Activated effector memory CD4-positive, alpha-beta T cell treated with anti-CD3 and anti-CD28 coated beads, Interleukin-2, amount 50 U/mL, for 16 hours (primary cell): ENCODE measurements at regions not wholly inside any gene's neighbourhood (a gene's known extent, or its start where the extent isn't known, plus 50 kb on each side); places are given as distances from the start of the nearest gene placed in this dataset.

ENCODE experiments used
- DNase-seq: peaks from one replicate; pipeline ENCODE4 v3.0.0-alpha.2; 2020

DNA sequence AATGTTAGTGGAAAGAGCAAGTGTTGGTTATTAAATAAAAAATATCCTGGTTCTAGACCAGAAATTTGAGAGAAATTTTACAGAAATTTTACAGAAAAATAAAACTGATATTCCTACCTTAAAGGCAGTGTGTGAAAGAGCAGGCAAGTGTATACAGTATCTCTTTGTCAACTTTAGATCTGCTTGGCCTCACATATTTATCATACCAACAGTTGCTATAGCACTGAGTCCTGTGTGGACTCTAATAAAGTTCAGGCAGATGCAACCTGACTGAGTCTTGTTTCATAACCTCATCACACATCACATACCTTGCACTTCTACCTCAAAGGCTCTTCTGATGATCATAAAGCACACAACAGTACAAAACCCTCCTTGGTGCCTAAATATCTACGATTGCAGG, 552.4 kb upstream of the PCDH15 start:
- DNase-seq, result no peak

DNA sequence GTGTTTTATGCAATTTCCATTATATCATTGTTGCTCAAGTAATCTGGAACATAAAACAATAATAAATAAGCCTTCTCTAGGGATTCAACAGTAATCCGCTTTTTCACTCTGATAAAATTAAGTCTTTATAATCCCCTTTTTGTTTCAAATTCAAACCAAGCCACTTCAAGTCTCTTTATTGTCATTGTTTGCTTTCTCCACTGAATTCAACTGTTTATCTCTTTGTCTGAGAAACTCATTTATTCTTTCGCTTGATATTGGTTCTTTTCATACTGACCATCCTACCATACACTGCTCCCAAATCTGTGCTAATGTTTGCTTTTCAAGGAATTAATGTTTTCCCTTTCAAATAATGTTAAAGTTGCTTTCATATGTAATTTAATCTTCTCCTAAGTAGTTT, 550.4 kb upstream of the PCDH15 start:
- no peak for DNase-seq

DNA sequence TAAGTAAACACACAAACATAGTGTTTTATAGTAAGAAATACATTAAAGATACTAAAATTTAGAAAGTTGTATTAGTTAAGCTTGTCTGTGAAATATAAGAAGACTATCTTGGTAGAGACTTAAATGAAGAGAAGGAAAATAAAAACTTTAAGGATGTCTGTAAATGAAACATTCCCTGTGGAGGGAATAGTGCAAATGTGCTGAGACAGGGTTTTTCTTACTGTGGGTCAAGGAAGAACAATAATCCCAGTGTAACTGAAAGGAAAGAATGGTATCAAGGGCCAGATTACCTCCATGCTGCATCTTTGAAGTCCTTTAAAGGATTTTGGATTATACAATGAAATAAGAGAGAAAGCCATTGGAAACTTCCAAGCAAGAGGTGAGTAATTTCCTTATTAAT, 547.5 kb upstream of the PCDH15 start:
- DNase-seq, result no peak

DNA sequence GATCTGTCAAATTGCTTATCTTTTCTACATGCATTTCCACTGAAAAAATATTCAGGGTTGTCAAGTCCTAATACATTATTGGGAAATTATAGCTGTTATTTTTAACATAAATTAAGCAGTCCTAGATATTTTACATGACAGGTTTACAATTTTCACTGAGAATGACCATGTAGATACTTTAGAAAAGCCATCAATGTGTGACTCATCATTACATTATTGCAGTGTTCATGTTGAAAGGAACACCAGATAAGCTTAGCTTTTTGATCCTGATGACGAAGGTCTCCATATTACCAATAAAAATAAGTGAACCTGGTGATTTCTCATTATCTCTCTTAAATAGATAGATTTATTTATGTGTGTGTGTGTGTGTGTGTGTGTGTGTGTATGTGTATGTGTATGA, 529.5 kb upstream of the PCDH15 start:
- no peak for DNase-seq

DNA sequence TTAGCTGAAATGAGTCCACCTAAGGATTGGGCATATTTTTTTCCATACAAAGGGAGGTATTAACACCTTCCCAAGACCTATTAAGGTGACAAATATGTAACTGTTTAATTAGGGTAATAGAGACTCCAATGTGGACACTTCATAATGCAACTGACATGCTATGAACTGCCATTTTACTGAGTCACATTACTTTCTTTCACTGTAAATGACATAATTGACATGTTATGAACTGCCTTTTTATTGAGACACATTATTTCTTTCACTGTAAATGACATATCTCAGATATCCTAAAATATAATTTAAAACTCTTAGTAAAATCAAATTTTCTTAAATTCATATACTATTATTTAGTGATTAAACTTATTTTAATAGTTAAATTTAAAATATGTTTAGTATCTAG, 528.8 kb upstream of the PCDH15 start:
- DNase-seq, result no peak

DNA sequence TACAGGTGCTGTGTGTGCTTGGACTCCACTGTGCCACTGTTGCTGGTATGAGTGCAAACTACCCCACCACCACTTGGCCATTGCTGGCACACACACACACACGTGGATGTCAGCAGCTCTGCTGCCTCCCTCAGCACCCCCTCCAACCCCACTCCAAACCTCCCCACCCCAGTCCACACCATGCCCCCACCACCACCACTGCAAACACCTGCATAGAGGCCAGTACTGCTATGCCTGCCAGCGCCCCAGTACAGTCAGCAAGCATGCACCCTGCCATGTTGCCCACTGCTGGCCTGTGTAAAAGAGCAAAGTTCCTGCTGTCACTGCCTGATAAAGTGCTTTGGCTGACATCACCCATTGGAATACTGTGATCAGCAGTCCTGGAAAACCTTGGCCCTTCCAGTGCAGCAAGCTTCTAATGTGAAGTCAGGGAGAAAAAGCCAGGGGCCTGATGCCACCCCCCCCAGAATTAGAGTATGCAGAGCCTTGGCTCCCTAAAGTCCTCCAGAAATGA, 519.2 kb upstream of the PCDH15 start:
- DNase-seq, result no peak

DNA sequence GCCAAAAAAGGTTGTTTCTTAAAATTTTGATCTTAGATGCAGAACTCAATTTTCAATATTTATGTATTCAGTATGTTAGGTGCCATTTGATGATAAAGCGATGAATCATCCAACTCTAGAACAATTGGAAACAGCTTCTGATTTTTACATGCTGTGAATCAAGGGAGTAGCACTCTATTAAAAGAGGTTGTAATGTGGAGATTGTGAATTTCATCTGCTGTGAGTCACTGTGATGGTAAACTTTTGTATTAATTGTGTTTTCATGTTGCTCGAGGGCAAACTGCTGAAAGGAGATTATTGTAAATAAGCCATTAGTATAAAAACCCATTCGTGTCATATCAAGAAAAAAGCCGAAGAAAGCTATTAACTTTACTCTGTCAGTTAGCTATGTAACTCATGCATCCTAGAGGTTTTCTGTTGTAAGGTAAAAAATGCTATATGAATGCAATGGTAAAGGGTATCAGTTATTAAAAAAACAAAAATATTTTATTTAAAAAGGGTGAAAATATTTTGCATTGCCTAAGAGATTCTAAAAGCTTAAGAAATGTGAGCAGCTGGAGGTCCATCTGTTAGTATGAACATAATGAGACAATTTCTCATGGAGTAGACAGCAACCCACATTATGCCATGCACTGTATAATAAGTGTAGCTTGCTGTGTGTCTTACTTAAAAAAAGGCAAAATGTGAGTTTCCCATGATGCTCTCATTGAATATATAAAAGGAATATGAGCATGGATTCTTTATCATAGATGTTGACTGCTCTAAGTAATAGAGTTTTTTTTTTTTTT, 511.0 kb upstream of the PCDH15 start:
- no peak for DNase-seq

DNA sequence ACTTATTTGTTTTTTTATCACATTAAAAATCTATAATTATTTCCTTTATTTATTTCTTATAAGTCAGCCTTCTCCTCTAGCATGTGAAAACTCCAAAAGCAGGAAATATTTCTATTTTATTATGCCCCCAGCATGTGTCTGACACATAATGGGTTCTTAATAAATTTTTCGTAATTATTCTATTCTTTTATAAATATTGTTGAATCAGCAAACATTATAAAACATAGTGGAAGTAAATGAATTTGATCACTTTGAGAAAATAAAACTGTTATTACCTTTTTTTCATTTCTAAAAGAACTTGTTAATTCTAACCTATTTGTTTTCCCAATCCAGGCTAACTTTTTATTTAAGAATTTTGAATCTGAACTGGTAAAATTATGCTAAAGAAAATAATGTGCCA, 509.1 kb upstream of the PCDH15 start:
- no peak for DNase-seq

DNA sequence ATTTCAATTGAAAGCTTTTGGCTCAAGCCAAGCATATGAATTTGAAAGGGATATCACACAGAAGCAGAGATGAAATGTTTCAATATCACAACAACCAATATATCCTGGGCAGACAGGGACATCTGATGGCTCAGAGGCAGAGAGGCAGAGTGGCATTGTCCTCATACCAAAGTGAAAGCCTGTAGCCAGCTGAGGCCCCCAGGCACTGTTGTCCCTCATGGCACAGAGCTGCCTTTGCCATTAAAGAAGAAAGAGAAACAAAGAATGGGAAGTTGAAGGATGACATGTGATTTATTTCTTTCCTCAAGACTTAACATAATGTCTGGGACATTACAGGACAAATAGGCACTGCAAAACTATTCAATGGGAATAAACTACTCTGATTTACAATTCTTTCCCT, 504.3 kb upstream of the PCDH15 start:
- DNase-seq, result no peak

DNA sequence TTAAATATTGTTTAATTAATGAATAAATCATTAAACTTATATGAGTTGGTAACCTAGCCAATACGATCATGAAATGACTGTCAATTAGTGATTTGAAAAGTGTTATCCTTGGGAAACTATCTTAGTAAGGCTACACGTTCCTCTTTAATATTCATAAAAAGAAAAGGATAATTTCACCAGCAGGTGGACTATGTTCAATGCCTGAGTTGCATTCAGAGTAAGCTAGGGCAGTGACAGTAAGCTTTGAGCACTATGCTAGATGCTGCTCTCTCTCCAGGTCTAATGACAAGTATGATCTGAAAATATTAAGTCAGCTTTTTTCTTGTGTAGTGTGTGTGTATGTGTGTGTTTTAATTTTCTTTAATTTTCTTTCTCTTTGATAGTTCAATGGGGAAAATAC, 486.3 kb upstream of the PCDH15 start:
- no peak for DNase-seq

DNA sequence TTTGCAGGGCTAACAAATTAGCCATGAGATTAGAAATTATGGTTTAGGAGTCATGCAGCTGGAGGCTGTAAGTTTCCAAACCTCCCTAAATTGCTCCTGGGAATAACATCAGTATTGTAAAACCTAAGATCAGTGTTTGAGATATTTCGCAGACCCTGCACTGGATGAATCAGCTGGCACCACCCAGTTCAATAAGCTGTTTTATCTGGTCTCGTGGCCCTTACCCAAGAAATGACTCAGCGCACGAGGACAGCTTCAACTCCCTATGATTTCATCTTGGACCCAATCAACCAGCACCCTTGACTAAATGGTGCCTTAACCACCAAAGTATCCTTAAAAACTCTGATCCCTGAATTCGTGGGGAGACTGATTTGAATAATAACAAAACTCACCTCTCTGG, 482.0 kb upstream of the PCDH15 start:
- DNase-seq, result no peak

DNA sequence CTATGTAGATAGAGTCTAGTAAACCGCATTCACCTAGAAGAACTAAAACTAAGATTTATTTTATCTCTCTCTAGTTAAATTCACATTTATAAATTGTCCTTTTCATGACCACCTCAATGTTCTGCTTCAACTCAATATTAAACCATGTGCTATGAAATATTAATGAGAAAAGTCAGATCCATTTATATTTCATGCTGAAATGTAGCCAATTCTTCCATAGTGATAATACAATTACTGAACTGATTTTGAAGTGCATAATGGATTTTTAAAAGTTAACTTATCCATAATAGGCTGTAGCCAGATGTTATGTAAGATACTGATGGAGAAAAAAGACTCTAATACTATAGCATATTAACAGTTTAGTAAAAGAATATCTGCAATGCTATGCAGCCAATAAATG, 479.7 kb upstream of the PCDH15 start:
- DNase-seq, result no peak

DNA sequence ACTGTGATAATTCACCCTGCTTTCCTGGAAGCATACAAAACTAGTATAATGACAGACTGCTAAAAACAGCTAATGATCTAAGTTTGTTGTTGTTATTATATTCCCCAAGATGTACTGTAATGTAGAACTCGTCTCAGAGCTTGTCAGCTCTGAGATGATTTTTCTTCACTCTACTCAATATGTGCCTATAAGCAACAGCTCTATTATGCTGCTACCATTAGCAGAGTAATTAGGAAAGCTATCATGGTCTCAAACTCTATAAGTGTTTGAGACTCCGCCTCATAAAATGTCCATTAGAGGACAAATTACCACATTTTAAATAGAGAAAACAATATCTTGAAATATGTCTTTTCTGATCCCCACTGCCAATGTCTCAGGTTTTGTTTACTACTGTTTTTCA, 476.5 kb upstream of the PCDH15 start:
- DNase-seq, result no peak

DNA sequence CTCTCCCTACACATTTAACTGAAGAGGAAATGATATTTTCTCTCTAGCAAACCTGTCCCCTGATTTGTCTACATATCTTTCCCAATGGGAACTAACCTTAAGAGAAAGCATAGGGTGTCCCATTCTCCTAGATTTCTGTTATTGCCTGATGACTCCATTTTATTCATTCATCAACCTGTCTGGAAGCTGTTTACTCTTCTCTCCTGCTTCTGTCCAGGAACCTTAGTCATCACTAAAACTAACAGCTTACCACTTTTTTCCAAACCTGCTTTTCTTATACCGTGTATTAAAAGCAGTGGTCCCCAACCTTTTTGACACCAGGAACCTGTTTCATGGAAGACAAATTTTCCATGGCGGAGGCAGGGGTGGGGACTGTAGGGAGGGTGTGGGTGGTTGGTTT, 473.3 kb upstream of the PCDH15 start:
- DNase-seq, result no peak

DNA sequence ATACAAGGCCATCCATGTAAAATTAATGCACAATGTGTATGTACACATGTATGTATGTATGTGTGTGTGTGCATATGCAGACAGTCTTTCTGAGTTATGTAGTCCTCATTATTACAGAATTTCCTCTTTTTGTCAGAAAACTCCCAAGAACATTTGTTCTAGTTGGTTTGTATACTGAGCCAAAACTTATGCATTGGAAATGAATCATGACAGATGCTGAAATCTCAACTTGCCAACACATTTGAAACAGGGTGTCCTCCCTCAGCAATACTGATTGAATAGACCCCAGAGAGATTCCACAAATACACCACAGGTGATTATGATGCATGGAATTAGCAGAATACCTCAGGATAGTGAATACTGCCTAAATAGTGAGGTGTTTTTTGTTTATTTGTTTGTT, 472.9 kb upstream of the PCDH15 start:
- DNase-seq, result no peak

DNA sequence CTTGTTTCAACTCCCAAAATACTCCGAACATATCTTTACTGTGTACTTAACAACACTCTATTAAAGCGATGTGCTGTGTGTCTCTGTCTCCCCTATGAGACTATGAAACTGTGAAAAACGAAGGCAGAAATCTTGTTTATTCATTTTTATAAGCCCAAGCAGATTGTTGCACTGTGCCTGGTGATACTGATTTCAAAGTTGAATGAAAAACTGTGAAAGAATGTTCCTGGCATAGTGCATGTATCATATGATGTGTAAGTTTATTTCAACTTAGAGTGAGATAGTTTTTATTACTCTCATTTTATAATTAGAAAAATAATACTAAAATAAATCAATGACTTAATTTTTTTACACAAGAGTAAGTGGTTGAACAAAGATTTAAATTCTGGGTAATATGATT, 471.9 kb upstream of the PCDH15 start:
- DNase-seq, result no peak

DNA sequence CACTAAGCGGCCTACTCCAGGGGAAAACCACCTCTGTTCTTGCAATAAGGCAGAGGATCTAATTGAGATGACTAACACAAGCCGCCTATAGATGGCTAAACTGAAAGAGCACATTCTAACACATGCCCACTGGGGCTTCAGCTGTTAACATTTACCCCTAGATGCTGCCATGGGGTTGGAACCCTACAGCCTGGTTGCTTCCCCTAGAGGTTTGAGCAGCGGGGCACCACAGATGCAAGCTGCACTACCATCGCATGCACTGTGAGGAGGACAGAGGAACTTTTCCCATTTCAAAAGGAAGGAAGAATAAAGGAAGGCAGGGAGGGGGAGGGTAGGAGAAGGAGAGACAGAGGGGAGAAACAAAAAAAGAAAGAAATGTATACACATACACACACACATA, 465.8 kb upstream of the PCDH15 start:
- no peak for DNase-seq

DNA sequence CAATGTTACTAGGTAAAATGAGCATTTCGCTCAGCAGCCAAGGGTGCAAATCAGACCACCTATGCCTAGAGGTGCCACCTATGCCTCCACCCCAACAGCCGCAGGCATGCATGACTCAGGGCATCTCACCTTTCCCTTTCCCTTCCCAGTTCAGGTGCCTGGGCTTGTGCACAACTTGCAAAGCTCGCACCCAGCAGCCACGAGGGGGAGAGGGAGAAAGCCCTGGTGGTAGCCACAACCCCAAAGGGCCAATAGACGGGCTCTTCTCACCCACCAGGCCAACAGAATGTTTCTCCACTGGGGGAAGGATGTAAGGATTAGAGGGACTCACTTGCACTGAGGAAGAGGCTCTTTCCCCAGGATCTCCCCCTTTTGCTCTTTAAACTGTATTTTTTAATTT, 462.3 kb upstream of the PCDH15 start:
- DNase-seq, result no peak

DNA sequence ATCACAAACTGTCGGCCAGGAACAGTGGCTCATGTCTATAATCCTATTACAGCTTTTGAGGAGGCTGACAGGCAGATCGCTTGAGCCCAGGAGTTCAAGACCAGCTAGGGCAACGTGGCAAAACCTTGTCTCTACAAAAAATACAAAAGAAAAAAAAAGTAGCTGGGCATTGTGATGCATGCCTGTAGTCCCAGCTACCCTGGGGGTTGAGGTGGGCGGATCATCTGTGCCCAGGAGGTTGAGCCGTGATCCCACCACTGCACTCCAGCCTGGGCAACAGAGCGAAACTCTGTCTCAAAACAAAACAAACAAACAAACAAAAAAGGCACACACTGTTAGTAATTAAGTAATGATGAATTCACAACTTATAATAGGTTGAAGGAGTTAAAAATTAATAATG, 441.5 kb upstream of the PCDH15 start:
- no peak for DNase-seq

DNA sequence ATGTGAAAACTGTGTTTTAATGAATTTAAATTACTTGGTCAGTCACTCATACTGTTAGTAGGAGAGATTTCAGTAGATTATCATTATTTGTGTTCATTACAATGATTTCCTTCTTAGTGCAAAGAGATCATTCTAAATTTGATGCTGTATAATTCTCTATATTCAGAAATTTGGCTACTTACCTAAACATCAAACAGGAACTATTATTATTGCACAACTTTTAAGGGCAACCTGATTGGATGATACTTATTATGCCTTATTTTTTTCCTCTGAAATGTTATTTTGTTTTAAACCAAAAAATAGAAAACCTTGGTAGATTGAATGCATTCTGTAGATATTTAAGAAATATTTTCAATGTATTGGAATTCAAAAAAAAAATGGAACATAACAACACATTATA, 436.4 kb upstream of the PCDH15 start:
- DNase-seq, result no peak

DNA sequence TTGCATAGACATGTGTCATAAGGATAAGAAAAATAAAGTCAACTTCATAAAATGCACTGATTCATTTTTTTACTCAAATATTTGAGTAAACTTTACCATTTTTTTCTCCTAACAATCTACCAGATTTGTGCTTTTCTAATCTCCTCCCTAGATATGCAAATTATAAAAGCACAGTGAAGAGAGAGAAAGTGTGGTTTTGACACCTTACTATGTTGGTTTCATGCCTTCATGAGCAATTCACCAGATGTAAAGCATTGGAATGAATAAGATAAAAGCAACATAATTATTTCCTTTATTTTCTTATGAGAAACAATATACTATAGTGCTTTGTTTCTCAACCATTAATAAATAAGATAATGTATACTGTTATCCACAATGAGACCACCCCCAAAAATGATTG, 432.5 kb upstream of the PCDH15 start:
- DNase-seq, result no peak

DNA sequence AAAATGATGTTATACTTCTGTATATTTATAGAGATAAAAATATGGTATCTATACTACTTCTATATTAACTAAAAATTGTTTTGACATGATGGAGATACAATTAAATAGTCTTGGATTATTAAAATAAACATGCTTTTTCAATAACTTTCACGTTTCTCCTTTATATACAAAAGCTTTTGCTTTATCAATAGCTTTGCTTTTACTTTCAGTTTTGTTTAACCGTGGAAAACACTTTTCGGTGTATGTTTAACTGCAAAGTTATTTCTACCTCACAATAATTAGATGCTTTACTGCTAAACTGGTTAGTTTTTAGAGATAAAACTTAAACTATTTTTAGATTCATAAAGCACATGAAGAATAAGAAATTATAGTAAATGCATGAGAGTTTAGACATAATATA, 432.1 kb upstream of the PCDH15 start:
- no peak for DNase-seq

DNA sequence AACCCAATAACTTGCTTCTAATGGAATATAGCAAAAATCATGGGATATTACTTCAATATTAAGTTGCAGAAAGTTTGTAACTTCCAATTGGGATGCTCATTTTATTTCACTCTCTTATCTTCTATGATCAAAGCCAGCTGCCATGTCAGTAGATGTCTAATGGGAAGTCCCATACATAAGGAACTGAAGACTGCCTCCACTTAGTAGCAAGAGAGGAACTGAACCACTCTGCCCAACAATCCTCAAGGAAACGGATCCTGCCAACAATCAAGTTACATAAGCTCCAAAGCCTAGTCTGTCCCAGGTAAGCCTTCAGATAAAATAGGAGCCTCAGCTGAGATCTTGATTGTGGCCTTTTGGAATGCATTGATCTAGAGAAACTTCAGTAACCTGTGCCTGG, 431.5 kb upstream of the PCDH15 start:
- DNase-seq, result no peak

DNA sequence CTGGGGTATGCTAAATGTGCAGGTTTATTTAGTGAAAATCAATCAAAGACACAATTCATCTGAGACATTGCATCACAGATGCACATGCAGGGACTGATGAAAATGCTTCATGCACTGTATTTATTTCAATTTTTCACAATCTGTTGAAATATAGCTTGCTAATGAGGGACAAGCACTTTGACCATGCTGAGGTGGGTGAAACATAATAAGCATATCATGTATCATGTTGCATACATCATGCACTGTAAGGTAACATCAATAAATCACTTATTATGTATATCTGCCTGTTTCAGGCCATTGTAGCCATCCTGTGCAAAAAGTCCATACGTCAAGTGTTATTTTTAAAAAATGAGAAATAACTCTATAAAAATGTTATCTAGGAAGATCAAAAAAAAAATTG, 426.9 kb upstream of the PCDH15 start:
- DNase-seq, result no peak

DNA sequence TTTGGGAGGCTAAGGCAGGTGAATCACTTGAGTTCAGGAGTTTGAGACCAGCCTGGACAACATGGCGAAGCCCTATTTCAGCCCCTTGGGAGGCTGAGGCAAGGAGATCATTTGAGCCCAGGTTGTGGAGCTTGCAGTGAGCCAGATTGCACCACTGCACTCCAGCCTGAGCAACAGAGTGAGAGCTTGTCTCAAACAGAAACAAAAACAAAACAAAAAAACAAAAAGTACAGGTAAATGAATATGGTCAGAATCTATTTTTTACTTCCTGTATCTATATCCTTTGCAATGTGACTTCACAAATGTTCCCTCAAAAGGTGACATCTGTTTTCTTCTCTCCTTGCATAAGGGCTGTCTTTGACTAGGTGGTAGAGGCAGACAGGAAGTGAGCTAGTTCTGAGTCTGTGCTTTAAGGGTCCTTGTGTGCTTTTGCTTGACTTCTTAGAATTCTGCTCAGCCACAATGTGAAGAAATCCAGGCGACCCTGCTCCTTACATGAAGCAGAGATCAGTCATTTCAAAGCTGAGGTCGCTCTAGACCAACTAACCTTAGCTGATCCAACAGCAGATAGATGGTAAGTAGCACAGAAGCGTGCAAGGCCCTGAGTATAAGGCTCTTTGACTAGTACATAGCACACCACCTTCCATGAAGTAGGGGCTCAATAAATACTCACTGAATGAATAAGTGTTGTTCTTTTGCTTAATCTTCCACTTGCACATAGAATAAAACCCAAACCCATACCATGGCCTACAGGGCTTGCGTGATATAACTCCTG, 423.2 kb upstream of the PCDH15 start:
- no peak for DNase-seq
